ENCODE measurements at regions not wholly inside any gene's neighbourhood (a gene's known extent, or its start where the extent isn't known, plus 50 kb on each side); places are given as distances from the start of the nearest gene placed in this dataset.

DNA sequence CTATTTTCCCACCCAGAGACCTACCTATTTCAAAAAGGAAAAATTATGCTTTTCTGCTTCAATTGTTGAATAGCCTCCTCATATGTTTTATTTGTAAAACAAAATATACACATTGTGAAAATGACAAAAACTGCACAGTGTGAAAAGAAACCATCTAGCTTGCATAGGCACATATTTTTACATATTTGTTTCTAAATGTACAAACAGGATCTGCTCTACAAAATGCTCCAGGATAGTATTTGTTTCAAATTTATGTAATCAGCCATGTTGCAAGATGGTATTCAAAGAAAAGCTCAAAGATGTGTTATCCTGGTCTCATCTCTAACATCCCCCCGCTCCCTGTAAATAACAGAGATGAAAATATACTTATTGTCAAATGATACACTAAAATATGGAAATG lies 366.1 kb upstream of the MPDZ start (continued):
- no peak for TF ChIP-seq KAT2A (conservative IDR thresholded peaks at IDR 0.05; ENCODE audit: control insufficient read depth, low read depth, low read length)
- no peak for TF ChIP-seq SREBF2 (IDR thresholded peaks at IDR 0.05; ENCODE audit: low read length)

DNA sequence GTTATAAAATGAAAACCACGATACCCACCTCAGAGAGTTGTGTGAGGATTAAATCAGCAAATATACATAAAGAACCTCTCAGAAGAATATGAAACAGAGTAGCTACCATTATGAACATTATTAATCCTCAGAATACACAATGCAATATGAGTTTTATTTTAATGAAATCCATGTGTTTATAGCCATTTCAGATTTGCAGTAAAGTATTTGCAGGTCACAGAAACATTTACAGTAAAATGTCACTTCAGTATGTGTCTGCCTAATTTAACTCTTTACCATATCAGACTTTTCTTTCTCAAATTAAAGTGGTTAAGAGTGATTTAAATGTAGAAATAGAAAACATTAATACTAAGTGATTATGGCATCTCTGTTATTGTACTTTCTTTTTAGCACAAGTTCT lies 365.2 kb upstream of the MPDZ start:
- BruUV-seq (replicated peaks) = no TSS peak
- in situ Hi-C loops (cut with MboI) (no loop called here), intact Hi-C loops (cut with micrococcal nuclease; ENCODE audit: unreplicated experiment) (no loop called here)
- POLR2A ChIA-PET = no interaction called here
- WGBS (ENCODE audit: insufficient coverage, insufficient replicate concordance, low lambda C conversion rate, missing lambda C conversion rate) = 23% methylated on average over 1 of the region's 1 CpG
- no peak for ATAC-seq
- no peaks in the 10 kb centered on the region for H3K79me2 ChIP-seq (ENCODE audit: control insufficient read depth, insufficient read depth, low read length)
- RAD21 ChIA-PET (ENCODE audit: unreplicated experiment) = no interaction called here
- no peaks in the 10 kb centered on the region for H4K20me1 ChIP-seq (ENCODE audit: control insufficient read depth, insufficient read depth)
- no peak for DNase-seq (ENCODE audit: low read depth, low spot score)
- H3K4me2 ChIP-seq (ENCODE audit: control insufficient read depth, insufficient read depth) = no peak overlapping the region
- FAIRE-seq = no peak
- no peak for TF ChIP-seq DPF2 (IDR thresholded peaks at IDR 0.05)
- TF ChIP-seq RAD21 (IDR thresholded peaks at IDR 0.05; ENCODE audit: insufficient read depth, low read depth, low read length) = no peak
- TF ChIP-seq RELA (IDR thresholded peaks at IDR 0.05; ENCODE audit: borderline replicate concordance, partially characterized antibody) = no peak
- TF ChIP-seq YBX1 (IDR thresholded peaks at IDR 0.05) = no peak
- TF ChIP-seq, protein P1, sequence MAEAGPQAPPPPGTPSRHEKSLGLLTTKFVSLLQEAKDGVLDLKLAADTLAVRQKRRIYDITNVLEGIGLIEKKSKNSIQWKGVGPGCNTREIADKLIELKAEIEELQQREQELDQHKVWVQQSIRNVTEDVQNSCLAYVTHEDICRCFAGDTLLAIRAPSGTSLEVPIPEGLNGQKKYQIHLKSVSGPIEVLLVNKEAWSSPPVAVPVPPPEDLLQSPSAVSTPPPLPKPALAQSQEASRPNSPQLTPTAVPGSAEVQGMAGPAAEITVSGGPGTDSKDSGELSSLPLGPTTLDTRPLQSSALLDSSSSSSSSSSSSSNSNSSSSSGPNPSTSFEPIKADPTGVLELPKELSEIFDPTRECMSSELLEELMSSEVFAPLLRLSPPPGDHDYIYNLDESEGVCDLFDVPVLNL (IDR thresholded peaks at IDR 0.05; ENCODE audit: low read depth, low read length) = no peak
- TF ChIP-seq, protein P2, sequence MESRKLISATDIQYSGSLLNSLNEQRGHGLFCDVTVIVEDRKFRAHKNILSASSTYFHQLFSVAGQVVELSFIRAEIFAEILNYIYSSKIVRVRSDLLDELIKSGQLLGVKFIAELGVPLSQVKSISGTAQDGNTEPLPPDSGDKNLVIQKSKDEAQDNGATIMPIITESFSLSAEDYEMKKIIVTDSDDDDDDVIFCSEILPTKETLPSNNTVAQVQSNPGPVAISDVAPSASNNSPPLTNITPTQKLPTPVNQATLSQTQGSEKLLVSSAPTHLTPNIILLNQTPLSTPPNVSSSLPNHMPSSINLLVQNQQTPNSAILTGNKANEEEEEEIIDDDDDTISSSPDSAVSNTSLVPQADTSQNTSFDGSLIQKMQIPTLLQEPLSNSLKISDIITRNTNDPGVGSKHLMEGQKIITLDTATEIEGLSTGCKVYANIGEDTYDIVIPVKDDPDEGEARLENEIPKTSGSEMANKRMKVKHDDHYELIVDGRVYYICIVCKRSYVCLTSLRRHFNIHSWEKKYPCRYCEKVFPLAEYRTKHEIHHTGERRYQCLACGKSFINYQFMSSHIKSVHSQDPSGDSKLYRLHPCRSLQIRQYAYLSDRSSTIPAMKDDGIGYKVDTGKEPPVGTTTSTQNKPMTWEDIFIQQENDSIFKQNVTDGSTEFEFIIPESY (IDR thresholded peaks at IDR 0.05) = no peak
- H3K9me3 ChIP-seq (replicated peaks; ENCODE audit: control insufficient read depth, insufficient read depth, low read length) = no peaks in the 10 kb centered on the region
- H3K36me3 ChIP-seq (ENCODE audit: control insufficient read depth in 2 of 2, insufficient read depth in 2 of 2, low read length in 1 of 2) = no peaks in the 10 kb centered on the region
- H3K4me3 ChIP-seq = no peak overlapping the region
- no peak overlapping the region for H3K27ac ChIP-seq (ENCODE audit: control insufficient read depth, insufficient read depth)
- no peaks in the 10 kb centered on the region for H3K4me1 ChIP-seq (ENCODE audit: control insufficient read depth, insufficient read depth, low read length)
- CTCF ChIA-PET = no interaction called here
- no peak overlapping the region for H3K9ac ChIP-seq (ENCODE audit: control insufficient read depth, insufficient read depth, low read length)
- SMC1A ChIA-PET (ENCODE audit: uncharacterized antibody, unreplicated experiment) = interaction anchor here (0.7 kb wide), 1 partner anchor 158 kb away, joined by 3 read pairs; no protein-coding TSS in a partner anchor
- H2AFZ ChIP-seq (ENCODE audit: control insufficient read depth, low read depth, low read length) = no peak overlapping the region
- no peaks in the 10 kb centered on the region for H3K27me3 ChIP-seq (replicated peaks in 1 of 2; ENCODE audit: control insufficient read depth in 2 of 2, insufficient read depth in 2 of 2, low read length in 1 of 2)
